Stimulated activated naive CD8-positive, alpha-beta T cell treated with anti-CD3 and anti-CD28 coated beads, Interleukin-15, amount 100 ng/mL, for 72 hours (primary cell): ENCODE measurements at regions not wholly inside any gene's neighbourhood (a gene's known extent, or its start where the extent isn't known, plus 50 kb on each side); places are given as distances from the start of the nearest gene placed in this dataset.

ENCODE experiments used
- ATAC-seq: fragments of 150-1000 bp; cut with Tn5 transposase; 2 replicates; pipeline ENCODE4 v1.10.0; 2021; ENCODE audit warnings: mild to moderate bottlenecking, moderate library complexity
- DNase-seq, 2 donors: peaks; one replicate each; pipeline ENCODE4 v3.0.0; 2021 to 2022
- H3K27ac Mint-ChIP-seq, 2 donors: one replicate each; pipeline ENCODE4 v1.8.0; 2022; ENCODE audit warnings: mild to moderate bottlenecking in 2 of 2, mixed read lengths in 2 of 2, moderate library complexity in 2 of 2
- H3K27me3 Mint-ChIP-seq: one replicate; pipeline ENCODE4 v1.8.0; 2022; ENCODE audit warnings: mixed read lengths
- H3K4me1 Mint-ChIP-seq: one replicate; pipeline ENCODE4 v1.8.0; 2022; ENCODE audit warnings: mild to moderate bottlenecking, mixed read lengths
- H3K4me3 Mint-ChIP-seq, 2 donors: one replicate each; pipeline ENCODE4 v1.8.0; 2022; ENCODE audit warnings: mild to moderate bottlenecking in 2 of 2, mixed read lengths in 2 of 2, moderate library complexity in 1 of 2
- H3K9me3 Mint-ChIP-seq, 2 donors: one replicate each; pipeline ENCODE4 v1.8.0; 2022; ENCODE audit warnings: mixed read lengths in 2 of 2

DNA sequence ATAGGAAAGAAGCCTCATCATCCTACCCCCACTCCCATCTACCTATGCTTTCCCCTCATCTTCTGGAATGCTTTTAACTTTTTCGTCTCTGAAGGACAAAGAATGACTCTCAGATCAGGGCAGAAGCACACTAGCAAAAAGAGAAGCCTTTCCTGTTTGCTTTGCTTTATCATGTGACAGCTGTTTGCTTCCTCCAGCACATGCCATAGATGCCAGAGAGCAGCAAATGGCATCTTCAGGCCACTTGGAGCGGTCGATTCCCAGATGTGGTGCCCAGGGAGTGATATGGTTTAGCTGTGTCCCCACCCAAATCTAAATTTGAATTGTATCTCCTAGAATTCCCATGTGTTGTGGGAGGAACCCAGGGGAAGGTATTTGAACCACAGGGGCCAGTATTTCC, 294.8 kb downstream of the GADD45G start:
- Mint-ChIP-seq H3K4me3 (no peak overlapping the region), H3K9me3 (no peaks in the 10 kb centered on the region), H3K4me1 (no peaks in the 10 kb centered on the region), H3K27ac (no peak overlapping the region), H3K27me3 (peaks cover 38% of the 10 kb centered on the region)
- DNase-seq, result no peak
- no peak for ATAC-seq

DNA sequence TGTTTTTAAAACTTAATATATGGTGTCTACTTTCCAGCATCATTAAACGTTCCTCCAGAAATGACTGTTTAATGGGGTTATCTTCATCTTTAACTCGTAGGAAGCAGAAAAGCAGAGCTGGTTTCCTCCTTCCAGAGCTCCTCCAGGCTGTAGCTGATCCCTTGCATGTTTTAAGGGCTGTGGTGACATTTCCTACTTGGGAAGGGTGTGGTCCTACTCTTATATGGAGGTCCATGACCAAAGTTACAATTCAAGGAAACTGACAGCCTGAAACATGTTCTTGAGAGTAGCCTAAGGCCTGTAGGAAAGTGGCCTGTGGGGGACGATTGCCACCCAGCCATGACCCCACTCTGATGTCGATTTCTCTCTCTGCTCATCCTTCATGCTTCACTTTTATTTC, 297.1 kb downstream of the GADD45G start:
- peaks cover 38% of the 10 kb centered on the region for H3K27me3 Mint-ChIP-seq
- no peak for ATAC-seq
- no peaks in the 10 kb centered on the region for H3K9me3 Mint-ChIP-seq
- no peaks in the 10 kb centered on the region for H3K4me1 Mint-ChIP-seq
- H3K4me3 Mint-ChIP-seq, result no peak overlapping the region
- H3K27ac Mint-ChIP-seq, result no peak overlapping the region
- no peak for DNase-seq

DNA sequence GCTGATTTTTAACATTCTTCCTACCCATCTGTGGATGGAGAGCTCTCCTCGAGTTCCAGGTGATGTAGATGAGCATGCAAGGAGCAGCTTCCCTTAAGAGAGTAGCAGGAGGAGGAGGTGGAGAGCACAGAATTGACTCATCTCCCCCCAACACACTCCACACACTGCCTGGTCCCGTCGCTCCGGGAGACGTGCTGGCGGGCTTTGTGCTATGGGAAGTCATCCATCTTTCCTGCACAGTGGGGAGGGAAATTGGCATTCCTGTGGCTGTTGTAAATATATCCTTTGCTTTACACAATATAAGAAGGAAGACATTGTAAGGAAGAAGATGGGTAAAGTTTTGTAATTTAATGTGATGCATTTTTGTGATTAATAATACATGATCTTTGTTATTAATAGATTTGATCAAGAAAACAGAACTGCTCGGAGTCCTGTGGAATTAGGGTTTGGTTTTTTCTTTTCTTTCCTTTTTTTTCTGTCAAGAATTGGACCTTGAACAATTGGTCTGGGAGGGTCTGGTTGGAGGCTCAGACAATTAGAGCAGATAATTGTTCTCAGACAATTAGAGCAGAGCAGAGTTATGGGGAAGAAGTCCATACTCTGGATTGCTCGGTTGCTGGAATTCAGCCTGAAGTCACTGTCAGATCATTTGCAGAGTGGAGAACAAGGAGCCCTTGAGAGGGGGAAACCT, 297.8 kb downstream of the GADD45G start:
- DNase-seq (no peak), ATAC-seq (no peak)
- H3K27ac Mint-ChIP-seq, result no peak overlapping the region
- H3K27me3 Mint-ChIP-seq, result peaks cover 38% of the 10 kb centered on the region
- H3K4me3 Mint-ChIP-seq, result no peak overlapping the region
- H3K9me3 Mint-ChIP-seq, result no peaks in the 10 kb centered on the region
- no peaks in the 10 kb centered on the region for H3K4me1 Mint-ChIP-seq

DNA sequence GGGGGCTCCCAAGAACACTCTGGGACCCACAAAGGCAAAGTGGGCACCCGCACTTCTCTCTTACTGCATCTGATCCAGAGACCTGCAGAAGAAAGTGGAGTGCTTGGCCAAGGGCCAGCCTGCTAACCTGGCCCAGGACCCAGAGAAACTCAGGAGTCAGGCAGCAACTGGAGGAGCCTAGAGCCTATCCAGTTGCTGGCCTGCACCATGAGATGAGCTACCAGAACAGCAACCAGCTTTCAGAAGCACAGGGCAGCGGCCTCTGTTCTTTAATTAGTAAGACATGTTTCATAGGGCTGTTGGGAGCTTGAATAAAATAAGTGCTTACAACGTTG, 298.3 kb downstream of the GADD45G start:
- Mint-ChIP-seq H3K4me3 (no peak overlapping the region), H3K9me3 (no peaks in the 10 kb centered on the region), H3K4me1 (no peaks in the 10 kb centered on the region), H3K27ac (no peak overlapping the region), H3K27me3 (peaks cover 38% of the 10 kb centered on the region)
- no peak for DNase-seq
- ATAC-seq, result no peak

DNA sequence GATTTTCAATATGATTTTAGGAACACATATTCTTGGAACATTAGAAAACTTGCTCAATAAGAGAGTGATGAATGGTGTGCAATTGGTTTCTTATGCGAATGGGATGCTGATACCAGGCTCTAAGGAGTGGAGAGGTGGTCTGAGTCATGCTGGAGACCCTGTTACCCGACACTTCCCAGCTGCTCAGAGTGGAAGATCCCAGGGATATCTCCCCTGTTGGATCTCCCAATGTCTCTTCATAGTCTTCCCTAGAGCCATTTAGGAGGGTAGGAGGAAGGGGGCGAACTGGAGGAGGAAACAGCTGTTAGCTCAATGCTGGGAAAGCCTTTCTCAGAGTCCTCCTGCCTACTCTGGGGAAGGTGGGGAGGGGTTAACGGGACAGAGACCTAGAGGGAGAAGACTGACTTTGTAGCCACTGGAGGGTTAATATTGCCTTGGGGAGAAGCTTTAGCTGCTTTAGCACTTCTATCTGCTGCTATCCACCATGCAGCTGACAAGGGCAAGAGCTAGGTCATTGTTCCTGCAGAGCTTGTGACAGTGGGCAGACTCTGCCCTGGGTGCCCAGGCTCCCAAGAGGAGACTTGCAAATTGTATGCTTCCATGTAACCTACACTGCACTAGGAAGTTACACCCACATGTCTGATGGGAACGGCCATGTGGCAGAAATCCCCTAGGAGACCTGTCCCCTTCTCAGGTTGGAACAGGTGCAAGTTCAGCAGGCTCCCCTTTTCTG, 301.0 kb downstream of the GADD45G start:
- Mint-ChIP-seq H3K27ac (no peak overlapping the region), H3K4me1 (no peaks in the 10 kb centered on the region), H3K9me3 (no peaks in the 10 kb centered on the region), H3K4me3 (no peak overlapping the region), H3K27me3 (peaks cover 33% of the 10 kb centered on the region)
- DNase-seq (no peak), ATAC-seq (no peak)

- no peak for DNase-seq
- peak; percentile 33 for ATAC-seq
- Mint-ChIP-seq H3K27me3 (peaks cover 27% of the 10 kb centered on the region), H3K4me3 (no peak overlapping the region), H3K4me1 (peaks cover 12% of the 10 kb centered on the region), H3K9me3 (no peaks in the 10 kb centered on the region), H3K27ac (no peak overlapping the region)
Observed at GRCh38 chr9:89911721-89912604, 307.2 kb downstream of the GADD45G start.

DNA sequence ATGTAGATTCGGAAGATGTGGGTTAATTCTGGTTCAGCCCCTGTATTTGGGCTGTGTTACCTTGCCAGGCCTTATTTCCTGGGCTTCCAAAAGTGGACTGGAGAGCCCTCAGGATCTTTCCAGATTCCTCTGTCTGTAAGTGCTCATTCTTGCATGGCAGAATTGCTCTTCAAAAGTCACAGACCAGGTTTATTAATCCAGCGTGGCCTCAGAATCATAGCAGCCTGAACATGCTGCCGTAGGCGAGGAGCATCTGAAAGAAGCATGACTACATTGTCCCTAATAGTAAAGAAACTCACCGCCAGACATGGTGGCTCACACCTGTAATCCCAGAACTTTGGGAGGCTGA, 307.8 kb downstream of the GADD45G start:
- no peak overlapping the region for H3K4me3 Mint-ChIP-seq
- no peaks in the 10 kb centered on the region for H3K9me3 Mint-ChIP-seq
- H3K4me1 Mint-ChIP-seq, result peaks cover 15% of the 10 kb centered on the region
- H3K27me3 Mint-ChIP-seq, result peaks cover 29% of the 10 kb centered on the region
- ATAC-seq, result no peak
- H3K27ac Mint-ChIP-seq, result no peak overlapping the region
- DNase-seq, result no peak

GRCh38 chr9:89915187-89915586, 310.4 kb downstream of the GADD45G start:
- DNase-seq, result peak in 1 of 2 donors; percentile 41
- H3K27me3 Mint-ChIP-seq, result peaks cover 39% of the 10 kb centered on the region
- no peak overlapping the region for H3K4me3 Mint-ChIP-seq
- H3K27ac Mint-ChIP-seq, result no peak overlapping the region
- peaks cover 23% of the 10 kb centered on the region for H3K4me1 Mint-ChIP-seq
- ATAC-seq, result peak; percentile 59
- H3K9me3 Mint-ChIP-seq, result no peaks in the 10 kb centered on the region

GRCh38 chr9:89916001-89916597, 311.3 kb downstream of the GADD45G start:
- DNase-seq (no peak), ATAC-seq (no peak)
- Mint-ChIP-seq H3K27ac (no peak overlapping the region), H3K9me3 (no peaks in the 10 kb centered on the region), H3K4me3 (no peak overlapping the region), H3K4me1 (peaks cover 23% of the 10 kb centered on the region), H3K27me3 (peaks cover 35% of the 10 kb centered on the region)

DNA sequence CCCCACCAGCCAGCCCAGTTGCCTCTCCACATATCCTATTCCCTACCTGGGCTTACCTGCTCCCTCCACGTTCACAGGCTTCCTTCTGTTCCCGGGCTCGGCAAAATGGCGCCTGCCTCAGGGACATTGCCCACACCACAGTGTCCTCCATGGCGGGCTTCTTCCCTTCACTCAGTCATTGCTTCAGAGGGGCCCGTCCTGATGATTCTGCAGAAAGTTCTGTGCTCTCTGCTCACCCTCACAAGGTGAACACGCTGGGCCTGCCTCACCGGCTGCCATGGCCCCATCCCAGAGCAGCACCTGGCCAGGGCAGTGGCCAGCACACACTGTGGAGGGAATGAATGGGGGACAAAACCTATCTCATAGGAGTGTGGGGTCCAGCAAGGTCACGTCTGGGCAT, 313.0 kb downstream of the GADD45G start:
- H3K4me1 Mint-ChIP-seq, result peaks cover 23% of the 10 kb centered on the region
- DNase-seq, result no peak
- no peak overlapping the region for H3K27ac Mint-ChIP-seq
- ATAC-seq, result no peak
- H3K4me3 Mint-ChIP-seq, result no peak overlapping the region
- no peaks in the 10 kb centered on the region for H3K9me3 Mint-ChIP-seq
- peaks cover 34% of the 10 kb centered on the region for H3K27me3 Mint-ChIP-seq

- Mint-ChIP-seq H3K9me3 (no peaks in the 10 kb centered on the region), H3K27me3 (peaks cover 35% of the 10 kb centered on the region), H3K4me1 (peaks cover 35% of the 10 kb centered on the region), H3K4me3 (peak overlapping the region; percentile 13 to 17), H3K27ac (peak overlapping the region; percentile 14 to 15)
- ATAC-seq (peak; percentile 77), DNase-seq (peak; percentile 30 to 53)
Observed at GRCh38 chr9:89919171-89919681, 314.4 kb downstream of the GADD45G start.

DNA sequence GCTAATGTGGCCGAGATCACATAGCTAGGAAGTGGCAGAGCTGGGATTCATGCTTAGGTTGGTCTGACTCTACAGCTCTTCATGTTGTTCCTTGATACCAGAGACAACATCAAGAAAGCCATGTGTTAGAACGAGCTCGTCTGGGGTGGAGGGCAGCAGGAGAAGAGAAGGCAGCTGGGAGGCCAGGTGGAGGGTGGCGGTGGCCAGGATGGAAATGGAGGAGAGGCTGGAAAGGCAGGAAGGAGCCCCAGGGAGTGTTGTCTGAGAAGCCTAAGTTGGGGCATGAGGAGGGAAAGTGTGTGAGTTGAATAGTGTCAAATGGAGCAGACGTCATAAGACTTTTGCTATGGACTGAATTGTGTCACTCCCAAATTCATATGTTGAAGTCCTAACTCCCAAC, 315.3 kb downstream of the GADD45G start:
- Mint-ChIP-seq H3K4me3 (no peak overlapping the region), H3K9me3 (no peaks in the 10 kb centered on the region), H3K27ac (peak overlapping the region in 1 of 2 donors; percentile 64), H3K27me3 (peaks cover 35% of the 10 kb centered on the region), H3K4me1 (peaks cover 42% of the 10 kb centered on the region)
- ATAC-seq (no peak), DNase-seq (no peak)

GRCh38 chr9:89920951-89921350, 316.1 kb downstream of the GADD45G start:
- Mint-ChIP-seq H3K4me3 (no peak overlapping the region), H3K27me3 (peaks cover 35% of the 10 kb centered on the region), H3K4me1 (peaks cover 43% of the 10 kb centered on the region), H3K9me3 (no peaks in the 10 kb centered on the region), H3K27ac (no peak overlapping the region)
- DNase-seq, result no peak
- ATAC-seq, result no peak

GRCh38 chr9:89922099-89922498, 317.3 kb downstream of the GADD45G start:
- Mint-ChIP-seq H3K4me3 (no peak overlapping the region), H3K4me1 (peaks cover 36% of the 10 kb centered on the region), H3K27me3 (peaks cover 35% of the 10 kb centered on the region), H3K27ac (no peak overlapping the region), H3K9me3 (no peaks in the 10 kb centered on the region)
- ATAC-seq (no peak), DNase-seq (no peak)

DNA sequence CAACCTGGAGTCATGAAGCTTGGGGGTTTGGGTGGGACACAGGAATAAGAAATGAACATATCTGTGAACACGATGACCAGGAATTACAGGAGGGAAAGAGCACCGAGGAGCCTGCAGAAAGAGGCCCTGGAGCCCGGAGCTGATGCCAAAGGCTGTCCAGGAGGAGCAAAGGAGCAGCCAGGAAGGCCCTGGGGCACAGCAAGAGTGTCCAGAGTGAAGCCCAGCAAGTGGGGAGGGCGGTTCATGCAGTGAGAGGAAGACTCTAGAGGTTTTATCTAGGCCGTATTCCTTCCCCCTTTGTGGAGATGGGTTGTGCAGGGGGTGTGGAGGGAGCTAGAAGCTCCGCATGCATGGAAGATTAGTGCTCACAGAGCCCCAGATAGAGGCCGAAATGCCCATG, 318.4 kb downstream of the GADD45G start:
- peaks cover 34% of the 10 kb centered on the region for H3K4me1 Mint-ChIP-seq
- ATAC-seq (no peak), DNase-seq (no peak)
- H3K4me3 Mint-ChIP-seq, result no peak overlapping the region
- no peak overlapping the region for H3K27ac Mint-ChIP-seq
- H3K27me3 Mint-ChIP-seq, result peaks cover 28% of the 10 kb centered on the region
- H3K9me3 Mint-ChIP-seq, result no peaks in the 10 kb centered on the region
